Lung (tissue), 11 donors: ENCODE measurements at regions not wholly inside any gene's neighbourhood (a gene's known extent, or its start where the extent isn't known, plus 50 kb on each side); places are given as distances from the start of the nearest gene placed in this dataset.

Experiments
- ATAC-seq: fragments of 200-7000 bp; cut with Tn5 transposase; one replicate; pipeline ENCODE4 v1.9.1; 2020; ENCODE audit warnings: moderate number of reproducible peaks; ENCODE audit not compliant: insufficient read depth, low FRiP score
- DNase-seq, 3 donors: peaks; one replicate each; pipeline ENCODE4 v3.0.0-alpha.2; 2013 to 2017
- H3K27ac ChIP-seq, 2 donors: one replicate each; pipeline ENCODE4 v1.5.1; 2013; ENCODE audit warnings: mild to moderate bottlenecking in 2 of 2, moderate library complexity in 2 of 2, control low read depth in 1 of 2, inconsistent platforms in 1 of 2, low read depth in 1 of 2, low read length in 1 of 2
- H3K27me3 ChIP-seq, 3 donors: one replicate each; pipeline ENCODE4 v1.5.1; 2013; ENCODE audit warnings: low read length in 2 of 3; ENCODE audit not compliant: control insufficient read depth in 3 of 3, insufficient read depth in 3 of 3
- H3K36me3 ChIP-seq, 4 donors: one replicate each; pipeline ENCODE4 v1.5.1; 2013; ENCODE audit warnings: low read length in 4 of 4, mild to moderate bottlenecking in 1 of 4, moderate library complexity in 1 of 4; ENCODE audit not compliant: control insufficient read depth in 4 of 4, insufficient read depth in 4 of 4
- H3K4me1 ChIP-seq, 5 donors: one replicate each; pipeline ENCODE4 v1.5.1; 2013; ENCODE audit warnings: low read length in 5 of 5, mild to moderate bottlenecking in 2 of 5, moderate library complexity in 1 of 5; ENCODE audit not compliant: control insufficient read depth in 5 of 5, insufficient read depth in 5 of 5
- H3K4me3 ChIP-seq: one replicate; pipeline ENCODE4 v1.5.1; 2013; ENCODE audit warnings: mild to moderate bottlenecking, control low read depth, moderate library complexity
- H3K9ac ChIP-seq, 2 donors: one replicate each; pipeline ENCODE4 v1.5.1; 2013; ENCODE audit warnings: low read length in 2 of 2, control low read depth in 1 of 2; ENCODE audit not compliant: insufficient read depth in 1 of 2
- H3K9me3 ChIP-seq, 4 donors: one replicate each; pipeline ENCODE4 v1.5.1; 2013; ENCODE audit warnings: low read length in 3 of 4, mild to moderate bottlenecking in 1 of 4, moderate library complexity in 1 of 4; ENCODE audit not compliant: control insufficient read depth in 4 of 4, insufficient read depth in 3 of 4
- WGBS, 2 donors: extraction: QIAGEN DNeasy Blood & Tissue Kit; methylation state at CpG; one replicate each; pipeline ENCODE4 v1.1.7; 2013; 5-methylcytosine and 5-hydroxymethylcytosine counted together
- TF ChIP-seq, protein P1 (sequence below): IDR thresholded peaks from 2 replicates; pipeline ENCODE4 v1.5.1; 2012; ENCODE audit warnings: mild to moderate bottlenecking; ENCODE audit errors: control extremely low read depth, extremely low read depth
- donor health status: control.
- donor health status: control.
- donor health status: Bipolar disorder and iron deficiency.
- donor health status: healthy.
- donor health status: DM: yes; HTN: yes; CAD: no.

GRCh38 chr14:47976139-47976538, 300.7 kb upstream of the MDGA2 start:
- no peak for ATAC-seq
- peaks cover 0 to 7% (median 2%) of the 10 kb centered on the region in 4 donors for H3K9me3 ChIP-seq
- TF ChIP-seq, protein P1, sequence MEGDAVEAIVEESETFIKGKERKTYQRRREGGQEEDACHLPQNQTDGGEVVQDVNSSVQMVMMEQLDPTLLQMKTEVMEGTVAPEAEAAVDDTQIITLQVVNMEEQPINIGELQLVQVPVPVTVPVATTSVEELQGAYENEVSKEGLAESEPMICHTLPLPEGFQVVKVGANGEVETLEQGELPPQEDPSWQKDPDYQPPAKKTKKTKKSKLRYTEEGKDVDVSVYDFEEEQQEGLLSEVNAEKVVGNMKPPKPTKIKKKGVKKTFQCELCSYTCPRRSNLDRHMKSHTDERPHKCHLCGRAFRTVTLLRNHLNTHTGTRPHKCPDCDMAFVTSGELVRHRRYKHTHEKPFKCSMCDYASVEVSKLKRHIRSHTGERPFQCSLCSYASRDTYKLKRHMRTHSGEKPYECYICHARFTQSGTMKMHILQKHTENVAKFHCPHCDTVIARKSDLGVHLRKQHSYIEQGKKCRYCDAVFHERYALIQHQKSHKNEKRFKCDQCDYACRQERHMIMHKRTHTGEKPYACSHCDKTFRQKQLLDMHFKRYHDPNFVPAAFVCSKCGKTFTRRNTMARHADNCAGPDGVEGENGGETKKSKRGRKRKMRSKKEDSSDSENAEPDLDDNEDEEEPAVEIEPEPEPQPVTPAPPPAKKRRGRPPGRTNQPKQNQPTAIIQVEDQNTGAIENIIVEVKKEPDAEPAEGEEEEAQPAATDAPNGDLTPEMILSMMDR = no peak
- no peaks in the 10 kb centered on the region for H3K4me1 ChIP-seq
- no peak overlapping the region for H3K9ac ChIP-seq
- no peaks in the 10 kb centered on the region for H3K36me3 ChIP-seq
- WGBS, 2 donors = 86 to 91% methylated on average over 2 of the region's 2 CpGs
- H3K27me3 ChIP-seq = no peaks in the 10 kb centered on the region
- no peak for DNase-seq
- H3K4me3 ChIP-seq = no peak overlapping the region
- no peak overlapping the region for H3K27ac ChIP-seq

GRCh38 chr14:47966076-47966810, 290.8 kb upstream of the MDGA2 start:
- ATAC-seq = no peak
- 79 to 81% methylated on average over 2 of the region's 2 CpGs for WGBS, 2 donors

GRCh38 chr14:47961634-47962033, 286.2 kb upstream of the MDGA2 start:
- H3K9ac ChIP-seq = no peak overlapping the region
- H3K9me3 ChIP-seq = no peaks in the 10 kb centered on the region
- no peaks in the 10 kb centered on the region for H3K4me1 ChIP-seq
- H3K27ac ChIP-seq = no peak overlapping the region
- WGBS, 2 donors = 89 to 90% methylated on average over 3 of the region's 3 CpGs
- H3K27me3 ChIP-seq = no peaks in the 10 kb centered on the region
- no peak overlapping the region for H3K4me3 ChIP-seq
- H3K36me3 ChIP-seq = no peaks in the 10 kb centered on the region
- DNase-seq (no peak), ATAC-seq (no peak)
- TF ChIP-seq, protein P1 = no peak

More at GRCh38 chr14:47966076-47966810, 290.8 kb upstream of the MDGA2 start:
- Histone ChIP-seq H3K4me1 (no peaks in the 10 kb centered on the region), H3K36me3 (no peaks in the 10 kb centered on the region), H3K27me3 (no peaks in the 10 kb centered on the region), H3K27ac (no peak overlapping the region), H3K9ac (no peak overlapping the region), H3K9me3 (no peaks in the 10 kb centered on the region), H3K4me3 (no peak overlapping the region)
- TF ChIP-seq, protein P1 = no peak
- DNase-seq = no peak

DNA sequence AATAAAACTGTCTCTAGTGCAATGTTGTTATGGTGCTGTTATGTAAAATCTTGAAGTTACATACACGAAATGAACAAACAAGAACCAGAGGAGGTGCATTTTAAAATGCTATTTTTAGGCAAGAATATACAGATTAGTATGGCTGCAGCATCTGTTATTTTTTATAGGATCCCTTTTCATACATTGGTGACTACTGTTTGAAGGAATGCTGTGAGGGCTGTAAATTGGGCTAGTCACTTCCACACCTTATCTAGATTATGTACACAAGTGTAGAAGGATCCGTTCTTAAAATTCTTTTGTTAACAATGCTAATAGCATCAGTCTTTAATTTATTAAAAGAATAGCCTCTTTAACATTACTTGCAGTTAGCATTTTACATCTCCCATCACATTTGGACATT, 284.3 kb upstream of the MDGA2 start:
- TF ChIP-seq, protein P1 = no peak
- H3K36me3 ChIP-seq = no peaks in the 10 kb centered on the region
- 33 to 60% methylated on average over 2 of the region's 2 CpGs for WGBS, 2 donors
- H3K27ac ChIP-seq = no peak overlapping the region
- no peak overlapping the region for H3K4me3 ChIP-seq
- no peak overlapping the region for H3K9ac ChIP-seq
- H3K9me3 ChIP-seq = no peaks in the 10 kb centered on the region
- no peaks in the 10 kb centered on the region for H3K27me3 ChIP-seq
- ATAC-seq = no peak
- DNase-seq = no peak
- no peaks in the 10 kb centered on the region for H3K4me1 ChIP-seq
